ENCODE measurements at regions not wholly inside any gene's neighbourhood (a gene's known extent, or its start where the extent isn't known, plus 50 kb on each side); places are given as distances from the start of the nearest gene placed in this dataset.
"Not testable (repeated sequence)": the region's sequence is repeated elsewhere in the genome, so short reads cannot be mapped to it uniquely, and the experiment has no call there.

- DNase-seq: no peak
These were observed 136.5 kb upstream of the SMIM31 start for GRCh38 chr4:164617426-164617825.

- no peak for DNase-seq
These were observed 136.0 kb upstream of the SMIM31 start for GRCh38 chr4:164617911-164618310.

- DNase-seq: no peak
These were observed 131.9 kb upstream of the SMIM31 start for GRCh38 chr4:164621886-164622521.

- no peak for DNase-seq
These were observed 130.8 kb upstream of the SMIM31 start for GRCh38 chr4:164623099-164623498.

GRCh38 chr4:164639001-164639400 is 114.9 kb upstream of the SMIM31 start:
- DNase-seq: no peak

GRCh38 chr4:164648151-164648848 is 105.6 kb upstream of the SMIM31 start:
- no peak for DNase-seq

- no peak for DNase-seq
These were observed 105.1 kb upstream of the SMIM31 start for GRCh38 chr4:164648849-164649212.

GRCh38 chr4:164659765-164660164 is 94.2 kb upstream of the SMIM31 start:
- DNase-seq: no peak

GRCh38 chr4:164676152-164676551 is 77.8 kb upstream of the SMIM31 start:
- not testable (repeated sequence) for DNase-seq

GRCh38 chr4:164683040-164683439 is 70.9 kb upstream of the SMIM31 start:
- no peak for DNase-seq

GRCh38 chr4:164695650-164696049 is 58.3 kb upstream of the SMIM31 start:
- no peak for DNase-seq

- DNase-seq: no peak
These were observed 53.5 kb upstream of the SMIM31 start for GRCh38 chr4:164700471-164700870.

GRCh38 chr4:164701665-164702064 is 52.3 kb upstream of the SMIM31 start:
- no peak for DNase-seq

Data from NCI-H1436 treated with DMSO at 0.1 percent for 48 hours (cell line).